ENCODE measurements at regions not wholly inside any gene's neighbourhood (a gene's known extent, or its start where the extent isn't known, plus 50 kb on each side); places are given as distances from the start of the nearest gene placed in this dataset.

- no peak for TF ChIP-seq CTCF (IDR thresholded peaks at IDR 0.05)
- no peak for TF ChIP-seq POLR2A (IDR thresholded peaks at IDR 0.05)
These were observed 475.8 kb downstream of the FOXO1 start for GRCh38 chr13:40190641-40191100.

Measured in Peyer's patch (tissue), 4 donors.